ENCODE measurements at regions not wholly inside any gene's neighbourhood (a gene's known extent, or its start where the extent isn't known, plus 50 kb on each side); places are given as distances from the start of the nearest gene placed in this dataset.

- no peak overlapping the region for H3K4me3 Mint-ChIP-seq
- no peaks in the 10 kb centered on the region for H3K4me1 Mint-ChIP-seq
- no peaks in the 10 kb centered on the region for H3K9me3 Mint-ChIP-seq
- TF ChIP-seq, protein P1, sequence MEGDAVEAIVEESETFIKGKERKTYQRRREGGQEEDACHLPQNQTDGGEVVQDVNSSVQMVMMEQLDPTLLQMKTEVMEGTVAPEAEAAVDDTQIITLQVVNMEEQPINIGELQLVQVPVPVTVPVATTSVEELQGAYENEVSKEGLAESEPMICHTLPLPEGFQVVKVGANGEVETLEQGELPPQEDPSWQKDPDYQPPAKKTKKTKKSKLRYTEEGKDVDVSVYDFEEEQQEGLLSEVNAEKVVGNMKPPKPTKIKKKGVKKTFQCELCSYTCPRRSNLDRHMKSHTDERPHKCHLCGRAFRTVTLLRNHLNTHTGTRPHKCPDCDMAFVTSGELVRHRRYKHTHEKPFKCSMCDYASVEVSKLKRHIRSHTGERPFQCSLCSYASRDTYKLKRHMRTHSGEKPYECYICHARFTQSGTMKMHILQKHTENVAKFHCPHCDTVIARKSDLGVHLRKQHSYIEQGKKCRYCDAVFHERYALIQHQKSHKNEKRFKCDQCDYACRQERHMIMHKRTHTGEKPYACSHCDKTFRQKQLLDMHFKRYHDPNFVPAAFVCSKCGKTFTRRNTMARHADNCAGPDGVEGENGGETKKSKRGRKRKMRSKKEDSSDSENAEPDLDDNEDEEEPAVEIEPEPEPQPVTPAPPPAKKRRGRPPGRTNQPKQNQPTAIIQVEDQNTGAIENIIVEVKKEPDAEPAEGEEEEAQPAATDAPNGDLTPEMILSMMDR (IDR thresholded peaks at IDR 0.05; ENCODE audit: unreplicated experiment in 3 of 3), result no peak
- H3K27me3 Mint-ChIP-seq (ENCODE audit: low read depth), result peaks cover 57% of the 10 kb centered on the region
- no peaks in the 10 kb centered on the region for H3K36me3 Mint-ChIP-seq (ENCODE audit: low read depth)
- no peak overlapping the region for H3K27ac Mint-ChIP-seq
Observed at GRCh38 chr20:63119121-63119962, 96.6 kb downstream of the YTHDF1 start.

DNA sequence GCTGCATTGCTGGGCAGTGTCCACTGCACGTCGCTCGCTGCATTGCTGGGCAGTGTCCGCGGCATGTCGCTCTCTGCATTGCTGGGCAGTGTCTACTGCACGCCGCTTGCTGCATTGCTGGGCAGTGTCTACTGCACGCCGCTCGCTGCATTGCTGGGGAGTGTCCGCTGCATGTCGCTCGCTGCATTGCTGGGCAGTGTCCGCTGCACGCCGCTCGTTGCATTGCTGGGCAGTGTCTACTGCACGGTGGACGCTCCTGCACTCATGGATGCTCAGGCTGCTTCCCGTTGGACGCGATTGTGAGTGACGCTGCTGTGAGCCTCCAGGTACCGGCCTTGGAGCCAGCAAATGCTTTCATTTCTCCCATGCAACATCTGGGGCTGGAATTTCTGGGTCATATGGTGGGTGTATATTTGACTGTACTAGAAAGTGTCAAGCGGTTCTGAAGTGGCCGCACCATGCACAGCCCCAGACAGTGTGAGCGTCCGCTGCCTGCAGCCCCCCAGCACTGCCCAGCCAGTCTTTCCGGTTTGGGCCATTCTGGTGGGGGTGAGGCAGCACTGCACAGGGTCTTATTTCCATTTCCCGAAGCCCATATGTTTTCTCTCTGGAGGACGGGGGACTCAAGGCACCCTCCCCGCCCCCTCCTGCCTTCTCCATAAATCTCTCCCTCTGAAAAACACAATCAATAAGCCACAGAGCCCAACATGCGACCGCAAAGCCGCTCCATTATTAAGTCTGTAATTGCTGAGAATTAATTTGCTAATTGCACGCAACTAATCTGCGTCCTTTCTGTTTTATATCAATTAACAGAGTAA, 97.4 kb downstream of the YTHDF1 start:
- Mint-ChIP-seq H3K27ac (no peak overlapping the region), H3K36me3 (ENCODE audit: low read depth) (no peaks in the 10 kb centered on the region), H3K4me3 (no peak overlapping the region), H3K4me1 (no peaks in the 10 kb centered on the region), H3K9me3 (no peaks in the 10 kb centered on the region), H3K27me3 (ENCODE audit: low read depth) (peaks cover 64% of the 10 kb centered on the region)
- TF ChIP-seq, protein P1 (IDR thresholded peaks at IDR 0.05; ENCODE audit: unreplicated experiment in 3 of 3), result no peak

DNA sequence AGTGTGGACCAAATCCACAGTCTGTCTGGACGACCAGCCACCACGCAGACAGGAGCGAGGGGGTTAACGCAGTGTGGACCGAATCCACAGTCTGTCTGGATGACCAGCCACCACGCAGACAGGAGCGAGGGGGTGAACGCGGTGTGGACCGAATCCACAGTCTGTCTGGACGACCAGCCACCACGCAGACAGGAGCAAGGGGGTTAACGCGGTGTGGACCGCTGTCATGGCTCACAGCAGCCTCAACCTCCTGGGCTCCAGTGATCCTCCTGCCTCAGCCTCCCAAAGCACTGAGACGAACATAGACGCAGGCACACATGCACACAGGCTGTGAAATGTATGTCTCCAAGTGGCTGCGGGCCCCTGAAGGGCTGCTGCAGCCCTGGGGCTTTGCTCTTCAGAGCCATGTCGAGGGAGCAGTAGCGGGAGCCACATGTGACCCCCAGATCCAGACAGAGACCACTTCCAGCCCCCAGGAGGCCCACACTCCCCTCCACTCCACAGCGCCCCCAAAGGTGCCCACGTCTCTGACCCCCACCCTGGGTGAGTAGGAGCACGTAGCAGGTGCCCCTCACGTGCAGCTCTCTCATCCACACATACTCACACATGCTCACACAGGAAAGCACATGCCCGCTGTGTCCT, 98.1 kb downstream of the YTHDF1 start:
- Mint-ChIP-seq H3K36me3 (ENCODE audit: low read depth) (no peaks in the 10 kb centered on the region), H3K4me1 (no peaks in the 10 kb centered on the region), H3K27ac (no peak overlapping the region), H3K4me3 (no peak overlapping the region), H3K9me3 (no peaks in the 10 kb centered on the region), H3K27me3 (ENCODE audit: low read depth) (peaks cover 64% of the 10 kb centered on the region)
- TF ChIP-seq, protein P1 (IDR thresholded peaks at IDR 0.05; ENCODE audit: unreplicated experiment in 3 of 3), result no peak

DNA sequence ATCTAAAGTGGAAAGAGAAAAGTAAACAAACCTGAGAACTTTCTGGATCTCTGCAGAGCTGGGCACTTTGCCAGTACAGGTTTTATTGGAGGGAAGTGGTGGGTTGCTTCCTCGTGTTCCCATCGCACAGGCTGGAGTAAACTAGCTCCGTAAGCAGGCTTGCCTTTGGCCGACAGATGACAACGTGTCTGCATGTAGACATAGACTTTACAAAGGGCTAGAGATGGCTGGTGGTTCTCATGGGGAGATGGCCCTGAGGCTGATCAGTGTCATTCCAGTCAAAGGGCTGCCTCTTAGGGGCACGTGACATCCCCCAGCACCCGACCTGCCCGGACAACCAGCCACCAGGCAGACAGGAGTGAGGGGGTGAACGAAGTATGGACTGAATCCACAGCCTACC, 98.8 kb downstream of the YTHDF1 start:
- no peak overlapping the region for H3K4me3 Mint-ChIP-seq
- no peak overlapping the region for H3K27ac Mint-ChIP-seq
- H3K4me1 Mint-ChIP-seq, result no peaks in the 10 kb centered on the region
- TF ChIP-seq, protein P1 (IDR thresholded peaks at IDR 0.05; ENCODE audit: unreplicated experiment in 3 of 3), result no peak
- H3K27me3 Mint-ChIP-seq (ENCODE audit: low read depth), result peaks cover 58% of the 10 kb centered on the region
- no peaks in the 10 kb centered on the region for H3K9me3 Mint-ChIP-seq
- H3K36me3 Mint-ChIP-seq (ENCODE audit: low read depth), result no peaks in the 10 kb centered on the region

- Mint-ChIP-seq H3K27ac (no peak overlapping the region), H3K27me3 (ENCODE audit: low read depth) (peaks cover 59% of the 10 kb centered on the region), H3K4me1 (no peaks in the 10 kb centered on the region), H3K4me3 (no peak overlapping the region), H3K36me3 (ENCODE audit: low read depth) (no peaks in the 10 kb centered on the region), H3K9me3 (peaks cover 4% of the 10 kb centered on the region)
- TF ChIP-seq, protein P1 (IDR thresholded peaks at IDR 0.05; ENCODE audit: unreplicated experiment in 3 of 3), result no peak
Observed at GRCh38 chr20:63116412-63117106, 99.4 kb downstream of the YTHDF1 start.
